ENCODE measurements at regions not wholly inside any gene's neighbourhood (a gene's known extent, or its start where the extent isn't known, plus 50 kb on each side); places are given as distances from the start of the nearest gene placed in this dataset.

GRCh38 chr15:81856634-81857026 lies 189.2 kb downstream of the MEX3B start:
- FAIRE-seq (no peak), DNase-seq (ENCODE audit: insufficient read length, low spot score) (no peak)
- TF ChIP-seq CTCF (IDR thresholded peaks at IDR 0.05; ENCODE audit: insufficient read depth, missing control alignments), result no peak

- DNase-seq (ENCODE audit: insufficient read length, low spot score) (no peak), FAIRE-seq (no peak)
- no peak for TF ChIP-seq CTCF (IDR thresholded peaks at IDR 0.05; ENCODE audit: insufficient read depth, missing control alignments)
Observed at GRCh38 chr15:81856001-81856633, 189.7 kb downstream of the MEX3B start.

- no peak for DNase-seq (ENCODE audit: insufficient read length, low spot score)
- no peak for TF ChIP-seq CTCF (IDR thresholded peaks at IDR 0.05; ENCODE audit: insufficient read depth, missing control alignments)
- FAIRE-seq, result no peak
Observed at GRCh38 chr15:81853150-81853748, 192.6 kb downstream of the MEX3B start.

- no peak for DNase-seq (ENCODE audit: insufficient read length, low spot score)
- no peak for TF ChIP-seq CTCF (IDR thresholded peaks at IDR 0.05; ENCODE audit: insufficient read depth, missing control alignments)
- FAIRE-seq, result no peak
Observed at GRCh38 chr15:81852411-81853149, 193.2 kb downstream of the MEX3B start.

GRCh38 chr15:81851757-81852156 lies 194.1 kb downstream of the MEX3B start:
- DNase-seq (ENCODE audit: insufficient read length, low spot score) (no peak), FAIRE-seq (no peak)
- TF ChIP-seq CTCF (IDR thresholded peaks at IDR 0.05; ENCODE audit: insufficient read depth, missing control alignments), result no peak

- no peak for TF ChIP-seq CTCF (IDR thresholded peaks at IDR 0.05; ENCODE audit: insufficient read depth, missing control alignments)
- FAIRE-seq, result no peak
Observed at GRCh38 chr15:81851325-81851724, 194.5 kb downstream of the MEX3B start.

GRCh38 chr15:81849289-81849688 lies 196.5 kb downstream of the MEX3B start:
- no peak for DNase-seq (ENCODE audit: insufficient read length, low spot score)
- FAIRE-seq, result no peak
- no peak for TF ChIP-seq CTCF (IDR thresholded peaks at IDR 0.05; ENCODE audit: insufficient read depth, missing control alignments)

More at GRCh38 chr15:81851325-81851724, 194.5 kb downstream of the MEX3B start:
- DNase-seq (ENCODE audit: insufficient read length, low spot score), result no peak

Data from D721Med (cell line).